Hematopoietic multipotent progenitor cell treated with erythropoietin and hydrocortisone succinate and interleukin-3 and kit ligand, for 15 days (in vitro differentiated cells): ENCODE measurements at regions not wholly inside any gene's neighbourhood (a gene's known extent, or its start where the extent isn't known, plus 50 kb on each side); places are given as distances from the start of the nearest gene placed in this dataset.
"Not testable (repeated sequence)": the region's sequence is repeated elsewhere in the genome, so short reads cannot be mapped to it uniquely, and the experiment has no call there.

Source experiments
- DNase-seq: peaks from one replicate; pipeline ENCODE4 v3.0.0-alpha.2; 2015; ENCODE audit warnings: low spot score

DNA sequence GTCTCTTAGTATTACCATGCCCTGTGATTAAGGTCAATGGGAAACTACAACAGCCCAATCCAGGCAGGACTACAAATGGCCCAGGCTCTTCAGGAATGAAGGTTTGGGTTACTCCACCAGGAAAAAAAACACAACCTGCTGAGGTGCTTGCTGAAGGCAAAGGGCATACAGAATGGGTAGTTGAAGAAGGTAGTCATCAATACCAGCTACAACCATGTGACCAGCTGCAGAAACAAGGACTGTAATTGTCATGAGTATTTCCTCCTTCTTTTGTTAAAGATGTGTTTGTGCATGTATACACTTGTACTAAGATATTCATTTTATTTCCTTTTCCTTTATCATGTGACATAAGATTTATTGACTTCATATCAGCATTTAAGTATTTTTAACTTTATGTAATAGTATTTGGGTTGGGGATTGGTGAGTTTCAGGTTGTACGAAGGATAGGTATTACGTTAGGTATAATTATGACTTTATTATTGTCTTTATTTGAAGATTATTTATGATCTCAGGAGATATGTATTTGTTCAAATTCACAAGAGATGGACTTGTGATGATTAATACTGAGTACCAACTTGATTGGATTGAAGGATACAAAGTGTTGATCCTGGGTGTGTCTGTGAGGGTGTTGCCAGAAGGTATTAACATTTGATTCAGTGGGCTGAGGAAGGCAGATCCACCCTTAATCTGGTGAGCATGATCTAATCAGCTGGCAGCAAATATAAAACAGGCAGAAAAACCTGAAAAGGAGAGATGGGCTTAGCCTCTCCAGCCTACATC lies 256.0 kb upstream of the ATXN7L3B start:
- not testable (repeated sequence) for DNase-seq

DNA sequence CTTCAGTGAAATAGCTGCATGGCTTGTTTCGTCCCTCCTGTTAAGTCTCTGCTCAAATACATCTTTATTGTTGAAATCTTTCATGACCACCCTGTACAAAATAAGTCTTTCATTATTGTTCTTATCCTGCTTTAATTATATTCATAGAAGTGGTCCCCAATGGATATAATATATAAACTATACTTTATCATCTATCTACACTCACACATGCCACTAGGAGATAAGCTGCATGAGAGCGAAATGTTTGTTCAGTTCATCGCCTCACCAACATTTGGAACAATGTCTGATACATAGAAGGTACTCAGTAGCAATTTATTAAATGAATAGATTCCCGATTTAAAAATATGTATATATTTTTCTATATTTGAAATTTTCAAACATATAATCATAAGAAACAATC lies 254.0 kb upstream of the ATXN7L3B start:
- no peak for DNase-seq

DNA sequence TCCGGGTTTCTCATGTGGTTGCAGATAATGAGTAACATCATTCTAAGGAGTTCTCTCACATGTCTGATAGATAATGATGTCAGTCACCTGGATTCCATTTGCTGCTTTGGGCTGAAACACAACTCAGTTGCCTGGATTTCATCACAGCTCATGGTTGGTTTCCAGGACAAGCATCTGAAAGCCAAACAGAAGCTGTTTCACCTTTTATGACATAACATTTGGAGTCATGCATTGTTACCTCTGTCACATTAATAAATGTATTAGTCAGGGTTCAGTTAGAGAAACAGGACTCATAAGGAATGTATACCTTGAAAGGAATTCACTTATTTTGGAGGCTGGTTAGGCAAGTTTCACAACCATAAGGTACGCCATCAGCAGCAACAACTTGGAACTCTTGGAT lies 251.9 kb upstream of the ATXN7L3B start:
- no peak for DNase-seq

DNA sequence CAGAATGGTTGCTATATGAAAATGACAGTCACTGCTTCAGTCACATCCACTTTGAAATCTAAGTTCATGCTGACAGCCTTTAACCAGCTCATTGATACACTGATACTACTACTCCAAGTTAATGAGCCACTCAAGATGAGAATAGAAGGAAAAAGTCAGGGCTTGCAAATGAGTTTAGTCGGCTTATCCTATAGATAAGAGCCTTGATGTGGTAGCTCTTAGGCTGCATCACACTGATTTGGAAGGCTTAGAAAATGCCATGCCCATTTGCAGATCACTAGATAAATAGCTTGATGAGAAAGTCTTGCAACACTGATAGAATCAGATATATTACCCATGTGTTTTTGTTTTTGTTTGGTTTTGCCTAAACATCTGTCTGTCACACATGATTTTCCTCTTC lies 251.4 kb upstream of the ATXN7L3B start:
- no peak for DNase-seq

DNA sequence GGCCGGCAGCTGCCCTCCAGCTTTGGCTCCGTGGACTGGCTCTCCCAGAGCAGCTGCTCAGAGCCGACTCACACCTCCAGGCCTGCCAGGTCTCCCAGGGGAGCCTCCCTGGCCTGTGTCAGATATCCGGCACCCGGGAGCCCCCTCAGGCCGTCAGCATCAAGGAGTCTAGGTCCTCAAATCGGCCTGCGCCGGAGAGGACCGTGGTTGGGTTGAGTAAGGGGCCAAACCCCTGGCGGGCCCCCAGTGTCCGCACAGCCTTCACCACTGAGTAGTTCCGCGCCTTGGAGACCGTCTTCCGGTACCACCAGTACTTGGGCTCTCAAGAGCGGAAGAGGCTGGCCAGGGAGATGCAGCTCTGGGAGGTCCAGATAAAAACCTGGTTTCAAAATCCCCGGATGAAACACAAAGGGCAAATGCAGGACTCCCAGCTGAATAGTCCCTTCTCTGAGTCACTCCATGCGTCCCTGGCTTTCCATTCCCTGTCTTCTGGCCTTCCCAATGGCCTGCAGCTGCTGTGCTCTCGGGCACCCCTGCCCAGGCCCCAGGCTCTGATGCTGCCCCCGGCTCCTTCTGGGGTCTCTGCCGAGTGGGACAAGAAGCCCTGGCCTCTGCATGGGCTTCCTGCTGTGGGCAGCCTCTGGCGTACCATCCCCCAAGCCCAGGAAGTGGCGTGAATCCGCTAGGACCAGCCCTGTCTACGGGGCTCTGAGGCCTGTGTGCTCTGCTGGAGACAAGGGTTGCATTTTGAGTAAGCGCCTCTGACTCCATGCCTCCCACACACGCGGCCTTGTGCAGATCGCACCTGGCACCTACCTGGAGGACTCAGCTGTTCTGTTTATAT lies 245.1 kb upstream of the ATXN7L3B start:
- DNase-seq = no peak

DNA sequence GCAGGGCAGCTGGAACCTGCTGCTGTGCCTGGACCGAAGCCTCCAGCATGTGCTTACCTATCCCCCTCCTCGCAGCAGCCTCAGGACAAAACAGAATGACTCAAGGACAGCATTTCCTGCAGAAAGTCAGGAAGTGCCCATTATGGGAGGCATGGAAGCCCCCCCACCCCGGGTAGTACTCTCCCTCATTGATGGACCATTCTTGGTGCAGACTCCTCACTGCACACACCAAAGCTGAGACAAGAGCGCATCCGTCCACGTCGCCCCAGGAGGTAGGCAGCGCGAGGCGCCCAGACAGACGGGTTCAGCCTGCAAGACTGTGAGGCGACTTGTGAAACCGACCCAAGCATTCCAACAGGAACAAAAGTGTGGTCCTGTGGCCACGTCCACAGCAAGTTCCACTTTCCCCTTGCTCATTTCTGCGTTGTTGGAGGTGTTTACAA lies 243.9 kb upstream of the ATXN7L3B start:
- DNase-seq = no peak

DNA sequence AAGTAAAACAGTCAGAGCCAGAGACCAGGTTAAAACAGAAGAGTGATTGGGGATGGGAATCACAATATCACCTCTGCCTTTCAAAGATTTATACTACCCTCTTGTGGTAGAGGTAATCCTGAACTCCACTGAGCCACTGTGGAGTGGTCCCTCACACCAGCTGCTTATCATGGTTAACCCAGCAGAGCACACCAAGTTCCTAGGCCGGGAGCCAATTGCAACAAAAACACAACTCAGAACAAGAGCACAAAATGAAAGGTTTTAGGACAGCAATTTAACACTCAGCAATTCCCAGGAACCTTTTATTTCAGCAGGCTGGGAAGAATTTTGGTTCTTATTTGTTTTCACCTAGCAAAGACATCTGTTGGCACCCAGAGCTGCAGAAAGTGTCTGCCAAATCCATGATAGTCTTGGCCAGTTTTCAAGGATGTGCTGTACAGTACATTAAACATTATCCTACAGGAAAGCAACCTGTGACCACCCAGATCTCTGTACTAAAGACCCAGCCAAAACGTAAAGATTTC lies 220.5 kb upstream of the ATXN7L3B start:
- DNase-seq = no peak

DNA sequence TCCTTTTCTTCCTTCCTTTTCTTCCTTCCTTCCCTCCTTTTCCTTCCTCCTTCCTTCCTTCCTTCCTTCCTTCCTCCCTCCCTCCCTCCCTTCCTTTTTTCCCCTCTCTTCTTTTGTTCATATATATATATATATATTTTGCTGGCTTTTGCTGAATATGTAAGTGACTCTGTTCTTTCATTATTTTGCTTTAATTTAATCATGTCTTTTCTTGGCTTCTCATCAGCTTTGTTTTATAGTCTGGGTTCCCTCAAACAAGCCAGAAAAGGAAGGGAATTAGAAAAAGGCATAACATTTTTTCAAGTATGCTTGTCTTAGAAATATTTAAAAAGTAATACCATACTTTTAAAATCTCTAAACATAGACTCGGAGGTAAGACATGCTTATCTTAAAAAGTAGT lies 219.9 kb upstream of the ATXN7L3B start:
- no peak for DNase-seq

DNA sequence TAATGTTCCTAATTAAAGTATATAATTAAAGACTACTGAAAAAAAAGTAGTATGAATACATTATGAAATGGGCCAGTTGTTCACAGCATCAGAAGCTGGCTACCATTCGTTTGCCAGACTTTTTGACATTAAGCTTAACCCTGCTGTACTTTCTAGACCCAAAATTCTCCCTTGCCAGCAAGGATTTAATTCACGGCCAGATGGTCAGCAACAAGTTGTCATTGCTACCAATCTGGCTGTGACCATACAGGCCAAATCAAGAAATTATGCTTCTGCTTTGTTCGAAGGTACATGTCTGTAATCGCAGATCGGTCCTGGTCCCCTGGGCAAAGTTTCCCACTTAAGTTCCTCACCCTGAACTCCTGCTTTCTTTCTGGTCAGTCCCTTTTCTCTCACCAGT lies 217.7 kb upstream of the ATXN7L3B start:
- DNase-seq = no peak

DNA sequence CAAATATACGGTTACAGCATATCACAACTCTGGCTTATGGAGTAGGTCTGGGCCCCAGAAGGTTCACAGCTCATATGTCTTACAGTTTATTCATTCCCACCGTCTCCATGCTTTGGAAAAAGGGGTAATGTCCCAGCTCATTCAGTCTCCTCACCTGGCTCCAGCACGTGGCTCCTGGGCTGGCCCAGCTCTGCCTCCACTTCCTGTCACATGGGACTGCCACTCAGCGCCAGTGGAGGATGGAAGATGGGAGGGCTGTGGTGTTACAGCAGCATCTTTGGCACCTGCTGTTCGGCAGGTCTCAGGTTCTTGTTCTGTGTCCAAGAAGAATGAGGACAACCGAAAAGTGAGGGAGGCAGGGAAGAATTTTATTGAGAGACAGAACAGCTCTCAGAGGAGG lies 216.3 kb upstream of the ATXN7L3B start:
- DNase-seq = no peak

DNA sequence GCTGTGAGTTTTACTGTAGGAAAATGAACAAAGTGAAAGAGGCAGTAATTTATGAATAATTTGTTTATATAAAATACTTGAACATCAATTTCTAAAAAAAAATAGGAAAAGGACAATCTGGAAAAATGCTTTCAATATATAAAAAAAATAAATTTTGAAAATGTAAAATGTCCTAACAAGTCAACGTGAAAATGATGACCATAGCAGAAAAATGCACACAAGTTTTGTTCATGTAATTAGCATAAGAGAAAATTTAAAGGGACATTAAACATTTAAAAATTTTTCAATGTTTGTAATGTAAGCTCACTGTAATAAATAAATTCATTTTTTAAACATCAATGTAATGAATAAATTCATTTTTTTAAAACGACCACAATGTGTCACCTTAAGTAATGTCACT lies 214.8 kb upstream of the ATXN7L3B start:
- DNase-seq = no peak

DNA sequence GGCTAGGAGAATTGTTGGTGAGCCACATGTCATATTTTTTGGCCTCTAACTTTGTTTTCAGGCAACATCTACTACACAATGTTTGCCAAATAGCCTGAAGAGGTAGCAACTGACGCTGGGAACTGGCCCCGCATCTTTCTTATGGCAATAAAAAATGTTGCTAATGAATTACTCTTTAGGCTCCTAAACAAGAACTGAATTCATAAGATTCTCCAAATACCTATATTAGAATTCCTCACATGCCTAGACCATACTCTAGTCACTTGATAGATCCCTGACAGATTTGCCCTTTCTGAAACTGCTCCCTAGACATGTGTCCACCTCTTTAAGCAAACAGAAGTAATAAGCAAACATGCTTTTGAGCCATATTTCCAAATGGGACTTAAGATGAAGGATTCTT lies 209.0 kb upstream of the ATXN7L3B start:
- no peak for DNase-seq

DNA sequence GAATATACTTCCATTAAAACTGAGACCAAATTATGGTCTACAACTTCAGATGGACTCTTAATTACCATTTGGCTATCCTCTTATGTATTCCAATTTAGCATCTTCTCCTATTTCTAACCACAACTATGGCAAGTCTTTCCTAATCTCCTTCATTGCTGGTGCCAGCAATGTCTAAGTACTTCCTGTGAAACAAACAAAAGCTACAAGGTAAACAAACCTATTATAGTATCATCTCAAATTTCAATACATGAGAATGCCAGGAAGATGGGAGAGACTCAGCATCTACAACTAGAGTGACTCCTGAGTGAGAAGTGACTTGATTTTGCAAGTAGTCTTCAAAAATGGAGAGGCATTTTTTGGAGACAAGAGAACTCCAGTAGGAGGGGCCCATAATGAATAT lies 202.9 kb upstream of the ATXN7L3B start:
- DNase-seq = no peak

DNA sequence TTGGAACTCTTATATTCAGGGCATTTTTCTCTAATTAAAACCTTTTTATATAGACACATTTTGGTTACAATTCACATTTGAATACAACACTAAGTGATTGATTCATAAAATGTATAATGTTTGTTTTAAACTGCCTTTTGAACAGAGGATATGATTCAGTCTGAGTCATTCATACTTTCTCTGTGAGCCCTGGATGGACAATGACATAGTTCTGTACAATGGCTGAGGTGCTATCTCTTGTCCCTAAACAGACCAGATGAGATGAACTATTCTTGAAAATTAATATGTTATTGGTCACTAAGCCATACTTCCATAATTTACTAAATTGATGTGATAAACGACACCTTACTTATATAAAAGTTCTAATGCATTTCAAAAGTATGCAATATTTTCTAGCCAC lies 199.7 kb upstream of the ATXN7L3B start:
- no peak for DNase-seq

DNA sequence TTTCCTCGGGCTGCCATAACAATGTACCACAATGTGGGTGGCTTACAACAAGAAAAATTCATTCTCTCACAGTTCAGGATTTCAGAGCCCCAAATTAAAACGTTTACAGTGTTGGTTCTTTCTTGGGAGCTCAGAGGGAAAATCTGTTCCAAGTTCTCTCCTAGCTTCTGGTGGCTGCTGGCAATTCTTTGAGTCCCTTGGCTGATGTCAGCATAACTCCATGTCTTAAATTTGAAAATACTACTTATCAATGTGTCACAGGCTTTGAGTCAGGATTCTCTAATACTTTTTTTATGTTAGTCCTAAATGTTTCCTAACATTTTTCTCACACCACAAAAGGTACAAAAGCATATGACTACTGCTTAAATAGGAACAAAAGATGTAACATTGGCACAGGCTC lies 198.4 kb upstream of the ATXN7L3B start:
- DNase-seq = no peak

DNA sequence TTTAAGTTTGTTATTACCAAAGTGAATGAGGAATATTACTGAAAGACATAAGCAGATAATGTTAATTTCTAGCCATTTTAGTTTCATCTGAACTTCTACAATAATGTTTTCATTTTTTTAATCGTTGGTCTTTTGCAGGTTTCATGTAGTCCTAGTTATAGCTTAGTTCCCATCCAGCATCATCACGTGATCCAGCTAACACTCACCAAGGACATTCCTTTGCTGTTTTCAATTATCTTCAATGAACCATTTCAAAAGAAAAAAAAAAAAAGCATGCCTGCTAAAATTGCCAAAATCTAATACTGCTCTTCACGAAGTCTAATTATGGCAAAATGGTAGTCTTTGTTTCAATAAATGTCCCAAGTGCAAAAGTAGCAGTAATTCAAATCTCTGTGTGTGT lies 187.7 kb upstream of the ATXN7L3B start:
- DNase-seq = no peak

DNA sequence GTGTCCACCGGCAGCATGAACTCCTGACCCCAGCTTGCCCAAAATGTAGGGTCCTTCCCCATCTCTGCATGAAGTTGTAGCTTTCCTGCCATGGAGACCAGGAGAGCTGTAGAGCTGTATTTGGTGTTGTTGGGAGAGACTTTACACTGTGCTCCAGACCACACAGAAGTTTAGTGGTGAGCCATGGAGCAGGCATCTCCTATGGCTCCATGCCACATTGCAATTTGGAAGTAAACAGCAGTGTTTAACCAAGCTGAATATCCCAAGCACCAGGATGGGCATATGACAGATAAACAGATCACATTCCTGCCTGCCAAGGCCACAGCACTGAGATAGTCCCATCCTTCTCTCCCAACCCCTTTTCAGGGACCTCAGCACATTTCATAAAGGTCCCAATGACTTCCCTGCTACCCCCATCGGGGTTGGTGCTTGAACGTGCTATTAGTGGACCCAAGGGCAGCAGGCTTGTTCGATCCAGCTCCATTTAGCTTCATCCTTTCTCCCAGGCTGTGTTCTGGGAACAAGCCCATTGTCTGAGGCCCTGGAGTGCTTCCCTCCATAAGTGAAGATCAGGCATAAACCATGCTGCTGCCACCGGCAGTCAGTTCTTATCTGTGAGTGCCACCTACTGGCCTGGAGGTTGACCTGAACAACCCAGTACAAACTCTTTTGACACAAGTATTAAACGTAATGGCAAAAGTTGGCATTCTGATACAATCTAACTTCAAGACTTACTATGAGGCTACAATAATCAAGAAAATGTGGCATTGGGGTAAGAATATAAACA lies 172.3 kb upstream of the ATXN7L3B start:
- no peak for DNase-seq

DNA sequence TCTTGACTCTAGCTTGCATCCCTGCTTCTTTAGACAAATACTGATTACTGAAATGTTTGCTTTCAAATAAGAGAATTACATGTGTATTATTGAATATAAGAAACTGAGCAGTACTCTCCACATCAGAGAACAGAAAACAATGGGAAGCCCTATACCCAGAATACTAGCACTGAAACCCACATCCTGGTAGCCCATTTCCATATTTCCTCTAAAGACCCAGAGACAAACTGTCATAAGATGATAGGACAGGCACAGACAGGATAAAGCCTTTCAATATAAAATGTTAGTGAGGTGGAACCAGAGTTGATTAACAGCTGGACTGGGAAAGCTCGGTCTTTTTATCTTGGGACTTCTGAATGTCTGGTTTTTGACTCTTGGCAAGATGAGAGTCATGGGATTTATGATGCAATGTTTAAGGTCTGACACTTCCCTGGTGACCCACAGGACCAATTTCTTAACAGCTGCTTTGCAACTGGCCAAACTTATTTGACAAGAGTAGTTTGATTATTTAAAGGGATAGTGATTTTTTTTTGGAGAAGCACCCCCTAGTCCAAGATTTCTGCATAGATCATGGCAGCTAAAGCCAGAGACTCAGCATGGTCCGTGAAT lies 166.9 kb upstream of the ATXN7L3B start:
- no peak for DNase-seq

DNA sequence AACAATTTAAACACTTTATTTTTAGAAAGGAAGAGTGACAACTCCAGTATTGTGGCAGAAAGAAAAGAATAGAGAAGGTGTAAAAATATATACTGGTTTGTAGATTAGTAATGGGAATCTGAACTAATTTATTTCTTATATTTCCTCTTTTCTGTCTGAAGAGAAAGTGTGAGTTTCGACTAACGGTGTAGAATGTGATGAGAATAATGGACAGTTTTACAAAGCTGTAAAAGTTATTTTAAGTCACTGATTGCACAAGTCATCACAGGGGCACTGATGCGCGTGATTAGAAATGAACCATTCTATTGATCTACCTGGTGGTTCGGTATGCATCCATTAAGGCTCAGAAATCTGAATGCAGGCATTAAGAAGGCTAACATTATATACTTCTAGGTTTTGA lies 158.5 kb upstream of the ATXN7L3B start:
- no peak for DNase-seq

DNA sequence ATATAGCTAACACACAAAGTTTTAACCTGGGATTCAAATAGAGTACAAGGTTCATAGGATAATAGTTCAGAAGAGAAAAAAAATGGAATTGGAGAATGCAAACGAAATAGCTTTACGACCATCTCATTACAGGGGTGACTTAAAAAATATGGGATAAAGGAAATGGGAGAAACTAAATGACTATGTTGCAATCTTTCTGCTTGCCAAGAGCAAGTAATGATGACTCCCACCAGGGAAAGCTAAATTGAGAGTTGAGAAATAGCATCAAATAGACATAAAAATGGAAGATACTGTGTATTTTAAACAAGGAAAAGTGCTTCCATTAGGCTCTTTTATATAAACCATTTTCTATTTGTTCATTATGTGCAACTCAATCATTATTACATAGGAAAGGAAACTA lies 155.7 kb upstream of the ATXN7L3B start:
- DNase-seq = no peak

DNA sequence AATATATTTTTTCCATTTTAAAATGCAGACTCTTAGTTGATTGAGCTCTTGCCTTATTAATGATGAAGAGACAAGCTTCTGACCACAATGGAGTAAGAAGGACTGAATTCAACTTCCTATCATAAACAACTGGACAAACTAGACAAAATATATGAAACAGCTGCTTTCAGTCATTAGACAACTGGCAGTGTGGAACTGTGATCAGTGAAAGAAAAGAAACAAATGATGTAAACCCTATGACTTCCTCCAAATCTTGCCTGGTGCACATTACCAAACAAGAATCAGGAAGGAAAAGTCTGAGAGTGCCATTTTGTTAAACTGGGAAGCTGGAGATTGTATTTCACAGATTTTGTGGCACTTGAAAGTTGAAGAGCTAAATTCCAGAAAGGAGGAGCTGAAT lies 154.7 kb upstream of the ATXN7L3B start:
- DNase-seq = no peak

DNA sequence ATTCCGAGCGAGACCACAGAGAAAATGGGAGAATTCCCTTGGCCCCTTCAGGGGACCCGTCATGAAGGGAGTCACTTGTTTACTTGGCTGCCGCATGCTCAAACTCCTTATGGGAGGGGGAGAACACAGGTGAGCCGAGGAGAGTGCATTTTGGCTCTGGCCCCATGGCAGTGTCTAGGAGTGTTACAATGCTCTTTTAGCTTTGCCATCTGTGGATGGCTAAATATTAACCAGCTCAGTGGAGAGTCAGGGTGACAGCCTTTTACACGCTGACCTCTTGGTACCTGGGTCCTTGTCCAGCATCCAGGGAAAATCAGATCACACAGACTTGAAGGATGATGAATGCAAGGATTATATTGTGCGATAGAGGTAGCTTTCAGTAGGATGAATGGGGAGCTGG lies 146.4 kb upstream of the ATXN7L3B start:
- no peak for DNase-seq
